ENCODE measurements at regions not wholly inside any gene's neighbourhood (a gene's known extent, or its start where the extent isn't known, plus 50 kb on each side); places are given as distances from the start of the nearest gene placed in this dataset.

GRCh38 chr4:38368613-38369012 lies 295.4 kb upstream of the KLF3 start:
- no peak for DNase-seq
- no peak for TF ChIP-seq POLR2A (IDR thresholded peaks at IDR 0.05)
- no peak for TF ChIP-seq POLR2AphosphoS5 (IDR thresholded peaks at IDR 0.05)
- TF ChIP-seq, protein P1, sequence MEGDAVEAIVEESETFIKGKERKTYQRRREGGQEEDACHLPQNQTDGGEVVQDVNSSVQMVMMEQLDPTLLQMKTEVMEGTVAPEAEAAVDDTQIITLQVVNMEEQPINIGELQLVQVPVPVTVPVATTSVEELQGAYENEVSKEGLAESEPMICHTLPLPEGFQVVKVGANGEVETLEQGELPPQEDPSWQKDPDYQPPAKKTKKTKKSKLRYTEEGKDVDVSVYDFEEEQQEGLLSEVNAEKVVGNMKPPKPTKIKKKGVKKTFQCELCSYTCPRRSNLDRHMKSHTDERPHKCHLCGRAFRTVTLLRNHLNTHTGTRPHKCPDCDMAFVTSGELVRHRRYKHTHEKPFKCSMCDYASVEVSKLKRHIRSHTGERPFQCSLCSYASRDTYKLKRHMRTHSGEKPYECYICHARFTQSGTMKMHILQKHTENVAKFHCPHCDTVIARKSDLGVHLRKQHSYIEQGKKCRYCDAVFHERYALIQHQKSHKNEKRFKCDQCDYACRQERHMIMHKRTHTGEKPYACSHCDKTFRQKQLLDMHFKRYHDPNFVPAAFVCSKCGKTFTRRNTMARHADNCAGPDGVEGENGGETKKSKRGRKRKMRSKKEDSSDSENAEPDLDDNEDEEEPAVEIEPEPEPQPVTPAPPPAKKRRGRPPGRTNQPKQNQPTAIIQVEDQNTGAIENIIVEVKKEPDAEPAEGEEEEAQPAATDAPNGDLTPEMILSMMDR (IDR thresholded peaks at IDR 0.05): no peak
- TF ChIP-seq EP300 (IDR thresholded peaks at IDR 0.05; ENCODE audit: low read depth): no peak
- Histone ChIP-seq H3K36me3 (no peaks in the 10 kb centered on the region), H3K27ac (no peak overlapping the region), H3K9me3 (no peaks in the 10 kb centered on the region), H3K4me3 (no peak overlapping the region), H3K4me1 (peaks cover 8 to 35% (median 15%) of the 10 kb centered on the region in 4 donors), H3K27me3 (no peaks in the 10 kb centered on the region)
- in situ Hi-C loops (cut with MboI; ENCODE audit: low pct_ligation_motif_present in 1 of 4, low pct_unique_long_range_greater_than_20kb in 1 of 4, low sequenced_read_pairs in 3 of 4) (no loop called here), intact Hi-C loops (cut with DNase I; ENCODE audit: low total_unique reads) (no loop called here)
- 81 to 93% methylated on average over 2 of the region's 2 CpGs for WGBS, 2 donors (ENCODE audit: low coverage in 1 of 2)

GRCh38 chr4:38371391-38371851 lies 292.6 kb upstream of the KLF3 start:
- H3K27ac ChIP-seq: no peak overlapping the region
- no peaks in the 10 kb centered on the region for H3K9me3 ChIP-seq
- H3K27me3 ChIP-seq: no peaks in the 10 kb centered on the region
- no peak for DNase-seq
- no peaks in the 10 kb centered on the region for H3K36me3 ChIP-seq
- intact Hi-C loops (cut with DNase I; ENCODE audit: low total_unique reads) (no loop called here), in situ Hi-C loops (cut with MboI; ENCODE audit: low pct_ligation_motif_present in 1 of 4, low pct_unique_long_range_greater_than_20kb in 1 of 4, low sequenced_read_pairs in 3 of 4) (no loop called here)
- H3K4me1 ChIP-seq: peaks cover 2 to 14% (median 4%) of the 10 kb centered on the region in 4 donors
- no peak overlapping the region for H3K4me3 ChIP-seq
- TF ChIP-seq POLR2A (IDR thresholded peaks at IDR 0.05) (no peak), EP300 (IDR thresholded peaks at IDR 0.05; ENCODE audit: low read depth) (no peak), POLR2AphosphoS5 (IDR thresholded peaks at IDR 0.05) (no peak)
- TF ChIP-seq, protein P1 (IDR thresholded peaks at IDR 0.05): no peak

DNA sequence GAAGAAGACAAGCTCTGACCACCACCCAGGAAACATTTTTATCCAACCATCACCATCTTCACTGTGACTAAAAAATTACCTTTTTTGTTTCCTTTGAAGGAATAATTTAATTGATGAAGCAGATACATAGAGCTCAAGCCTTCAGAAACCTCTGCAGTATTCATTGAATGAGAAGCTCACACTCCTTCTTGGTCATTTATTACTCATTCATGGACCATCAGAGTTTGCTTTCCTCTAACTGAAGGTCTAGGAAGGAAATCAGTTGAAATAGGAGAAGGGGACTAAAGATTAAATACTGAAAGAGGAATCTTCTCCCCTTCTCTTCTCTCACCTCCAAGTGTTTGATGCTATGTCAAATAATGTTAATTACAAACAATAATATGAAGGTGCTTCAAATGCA lies 290.6 kb upstream of the KLF3 start:
- in situ Hi-C loops (cut with MboI; ENCODE audit: low pct_ligation_motif_present in 1 of 4, low pct_unique_long_range_greater_than_20kb in 1 of 4, low sequenced_read_pairs in 3 of 4): no loop called here
- Histone ChIP-seq H3K4me3 (no peak overlapping the region), H3K4me1 (no peaks in the 10 kb centered on the region), H3K27ac (peak overlapping the region in 1 of 4 donors; percentile 43), H3K9me3 (no peaks in the 10 kb centered on the region), H3K27me3 (no peaks in the 10 kb centered on the region), H3K36me3 (no peaks in the 10 kb centered on the region)
- no peak for DNase-seq
- intact Hi-C loops (cut with DNase I; ENCODE audit: low total_unique reads): no loop called here
- TF ChIP-seq EP300 (IDR thresholded peaks at IDR 0.05; ENCODE audit: low read depth) (no peak), POLR2AphosphoS5 (IDR thresholded peaks at IDR 0.05) (no peak), POLR2A (IDR thresholded peaks at IDR 0.05) (no peak)
- TF ChIP-seq, protein P1 (IDR thresholded peaks at IDR 0.05): no peak

- Histone ChIP-seq H3K27ac (no peak overlapping the region), H3K9me3 (no peaks in the 10 kb centered on the region), H3K4me1 (no peaks in the 10 kb centered on the region), H3K27me3 (no peaks in the 10 kb centered on the region), H3K4me3 (no peak overlapping the region), H3K36me3 (no peaks in the 10 kb centered on the region)
- intact Hi-C loops (cut with DNase I; ENCODE audit: low total_unique reads): no loop called here
- 82% methylated on average over 1 of the region's 1 CpG; no CpG with 5 or more reads in 1 of the 2 donors for WGBS, 2 donors (ENCODE audit: low coverage in 1 of 2)
- no peak for DNase-seq
- in situ Hi-C loops (cut with MboI; ENCODE audit: low pct_ligation_motif_present in 1 of 4, low pct_unique_long_range_greater_than_20kb in 1 of 4, low sequenced_read_pairs in 3 of 4): no loop called here
- TF ChIP-seq, protein P1 (IDR thresholded peaks at IDR 0.05): no peak
- TF ChIP-seq POLR2AphosphoS5 (IDR thresholded peaks at IDR 0.05) (no peak), EP300 (IDR thresholded peaks at IDR 0.05; ENCODE audit: low read depth) (no peak), POLR2A (IDR thresholded peaks at IDR 0.05) (no peak)
Observed at GRCh38 chr4:38377195-38377594, 286.8 kb upstream of the KLF3 start.
